PC-9 (cell line): ENCODE measurements at regions not wholly inside any gene's neighbourhood (a gene's known extent, or its start where the extent isn't known, plus 50 kb on each side); places are given as distances from the start of the nearest gene placed in this dataset.

Experiments used
- CTCF ChIP-seq: fragments of 200-600 bp; sonication (generic); conservative IDR thresholded peaks from 2 replicates; pipeline ENCODE4 v1.6.1; 2017; ENCODE audit warnings: mixed run types, antibody characterized with exemption, mild to moderate bottlenecking, moderate library complexity
- EZH2 ChIP-seq: fragments of 200-600 bp; sonication (generic); IDR thresholded peaks from 2 replicates; pipeline ENCODE4 v1.8.0; 2017; ENCODE audit warnings: antibody characterized with exemption, low read depth

GRCh38 chr2:220162320-220162719 lies 534.9 kb downstream of the SLC4A3 start:
- TF ChIP-seq EZH2 (no peak), CTCF (no peak)
